ENCODE measurements at regions not wholly inside any gene's neighbourhood (a gene's known extent, or its start where the extent isn't known, plus 50 kb on each side); places are given as distances from the start of the nearest gene placed in this dataset.
"Not testable (repeated sequence)": the region's sequence is repeated elsewhere in the genome, so short reads cannot be mapped to it uniquely, and the experiment has no call there.

DNA sequence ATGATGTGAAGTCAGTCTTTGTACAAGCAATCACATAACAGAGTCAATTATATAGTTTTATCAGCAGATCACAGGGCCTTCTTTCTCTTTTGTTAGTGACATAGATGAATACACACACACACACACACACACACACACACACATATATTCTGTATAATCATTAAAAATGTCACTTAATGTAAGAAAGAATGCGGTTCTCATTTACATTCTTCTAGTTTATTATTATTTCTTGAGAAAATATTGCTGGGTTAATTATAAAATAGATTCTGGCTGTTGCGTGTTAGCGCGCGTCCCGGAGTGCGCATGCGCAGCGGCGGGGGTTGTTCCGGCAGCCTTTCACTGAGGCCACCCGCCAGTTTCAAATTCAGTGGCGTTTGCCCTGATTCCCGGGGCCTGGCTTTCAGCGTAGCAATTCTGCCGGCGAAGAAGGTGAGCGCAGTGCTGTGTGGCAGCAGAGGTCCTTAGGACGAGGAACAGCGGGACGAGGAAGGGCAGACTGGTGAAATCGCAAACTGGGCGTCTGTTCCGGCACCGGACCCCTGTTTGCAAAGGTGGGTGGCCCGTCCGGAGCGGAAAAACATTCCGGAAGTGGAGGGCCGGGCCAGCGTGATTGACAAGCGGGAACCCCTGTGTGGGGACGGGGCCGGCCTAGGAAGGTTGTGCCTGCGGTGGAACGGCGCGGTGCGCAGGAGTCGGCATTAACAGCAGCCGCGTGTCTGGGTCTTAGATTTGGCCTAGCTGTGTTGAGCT is 75.3 kb upstream of the PZP start:
- TF ChIP-seq, protein P1, sequence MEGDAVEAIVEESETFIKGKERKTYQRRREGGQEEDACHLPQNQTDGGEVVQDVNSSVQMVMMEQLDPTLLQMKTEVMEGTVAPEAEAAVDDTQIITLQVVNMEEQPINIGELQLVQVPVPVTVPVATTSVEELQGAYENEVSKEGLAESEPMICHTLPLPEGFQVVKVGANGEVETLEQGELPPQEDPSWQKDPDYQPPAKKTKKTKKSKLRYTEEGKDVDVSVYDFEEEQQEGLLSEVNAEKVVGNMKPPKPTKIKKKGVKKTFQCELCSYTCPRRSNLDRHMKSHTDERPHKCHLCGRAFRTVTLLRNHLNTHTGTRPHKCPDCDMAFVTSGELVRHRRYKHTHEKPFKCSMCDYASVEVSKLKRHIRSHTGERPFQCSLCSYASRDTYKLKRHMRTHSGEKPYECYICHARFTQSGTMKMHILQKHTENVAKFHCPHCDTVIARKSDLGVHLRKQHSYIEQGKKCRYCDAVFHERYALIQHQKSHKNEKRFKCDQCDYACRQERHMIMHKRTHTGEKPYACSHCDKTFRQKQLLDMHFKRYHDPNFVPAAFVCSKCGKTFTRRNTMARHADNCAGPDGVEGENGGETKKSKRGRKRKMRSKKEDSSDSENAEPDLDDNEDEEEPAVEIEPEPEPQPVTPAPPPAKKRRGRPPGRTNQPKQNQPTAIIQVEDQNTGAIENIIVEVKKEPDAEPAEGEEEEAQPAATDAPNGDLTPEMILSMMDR (IDR thresholded peaks at IDR 0.05; ENCODE audit: low read depth, low read length) = not testable (repeated sequence)
- not testable (repeated sequence) for TF ChIP-seq EZH2phosphoT487 (IDR thresholded peaks at IDR 0.05; ENCODE audit: low read depth)
